Left ventricle myocardium inferior (tissue), 1 donor: ENCODE measurements at regions not wholly inside any gene's neighbourhood (a gene's known extent, or its start where the extent isn't known, plus 50 kb on each side); places are given as distances from the start of the nearest gene placed in this dataset.

Source experiments
- DNase-seq: peaks from one replicate; pipeline ENCODE4 v3.0.0-alpha.2; 2020
- H3K27ac ChIP-seq: fragments of 200-600 bp; replicated peaks from 2 replicates; pipeline ENCODE4 v1.8.0; 2021
- H3K27me3 ChIP-seq: fragments of 200-600 bp; 2 replicates; pipeline ENCODE4 v1.8.0; 2021; ENCODE audit warnings: low read depth
- H3K36me3 ChIP-seq: fragments of 200-600 bp; 2 replicates; pipeline ENCODE4 v1.8.0; 2021
- H3K4me1 ChIP-seq: fragments of 200-600 bp; 2 replicates; pipeline ENCODE4 v1.8.0; 2021
- H3K4me3 ChIP-seq: fragments of 200-600 bp; 2 replicates; pipeline ENCODE4 v1.8.0; 2021; ENCODE audit warnings: mild to moderate bottlenecking, moderate library complexity
- H3K9me3 ChIP-seq: fragments of 200-600 bp; replicated peaks from 2 replicates; pipeline ENCODE4 v1.8.0; 2021
- intact Hi-C: fragments of 100-400 bp; cut with micrococcal nuclease; formaldehyde crosslinking; loops from one replicate; pipeline ENCODE4 v1.11.0; 2022
- TF ChIP-seq, protein P1 (sequence below): fragments of 200-600 bp; IDR thresholded peaks from 2 replicates; pipeline ENCODE4 v1.8.0; 2021; ENCODE audit warnings: antibody characterized with exemption, mild to moderate bottlenecking, borderline replicate concordance
- donor health status: DM: no; HTN: yes; CAD: no; lungs with severe emphysema.

DNA sequence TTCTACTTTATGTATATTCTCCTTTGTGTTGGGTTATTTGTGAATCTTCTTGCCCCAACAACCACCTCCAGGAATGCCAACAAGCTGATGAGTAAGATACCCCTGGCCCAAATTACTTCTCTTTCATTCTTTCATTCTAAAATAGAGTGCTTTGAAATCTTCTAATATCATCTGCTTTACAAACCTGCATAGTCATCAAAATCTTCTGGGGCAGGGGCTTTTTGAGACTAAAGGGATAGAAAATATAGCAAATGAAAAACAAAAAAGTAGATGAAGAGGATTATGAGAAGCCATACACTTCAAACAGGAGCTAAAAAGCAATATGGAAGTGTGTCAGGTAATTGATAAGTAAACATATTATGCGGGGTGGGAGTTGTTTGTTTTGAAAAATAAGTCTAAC is 150.7 kb upstream of the SOX4 start:
- intact Hi-C loops = no loop called here

DNA sequence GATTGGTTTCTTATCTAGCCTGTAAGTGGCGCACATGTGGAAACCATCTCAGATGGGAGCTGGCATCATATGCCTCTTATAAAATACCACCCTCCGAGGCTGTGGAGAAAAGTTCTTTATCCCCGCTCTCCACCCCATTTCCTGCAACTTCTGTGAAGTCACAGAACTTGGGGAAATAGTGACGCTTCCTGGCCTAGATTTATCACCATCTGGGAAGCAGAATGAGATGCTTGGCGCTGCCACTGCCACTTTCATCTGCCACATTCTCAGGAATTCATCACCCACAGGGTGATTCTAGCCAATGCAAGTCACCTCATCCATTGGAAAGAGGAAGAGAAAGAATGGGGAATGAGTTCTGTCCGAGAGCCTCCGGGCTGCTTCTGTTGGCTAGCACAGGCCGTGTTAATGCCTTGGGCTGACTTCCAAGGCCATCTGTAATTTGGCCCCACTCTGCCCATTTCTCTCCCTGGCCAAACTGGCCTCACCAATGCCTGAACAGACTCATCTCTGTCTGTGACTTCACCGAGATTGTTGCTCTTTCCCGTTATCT is 148.8 kb upstream of the SOX4 start:
- no peaks in the 10 kb centered on the region for H3K27me3 ChIP-seq
- H3K36me3 ChIP-seq = no peaks in the 10 kb centered on the region
- H3K9me3 ChIP-seq = no peaks in the 10 kb centered on the region
- TF ChIP-seq, protein P1, sequence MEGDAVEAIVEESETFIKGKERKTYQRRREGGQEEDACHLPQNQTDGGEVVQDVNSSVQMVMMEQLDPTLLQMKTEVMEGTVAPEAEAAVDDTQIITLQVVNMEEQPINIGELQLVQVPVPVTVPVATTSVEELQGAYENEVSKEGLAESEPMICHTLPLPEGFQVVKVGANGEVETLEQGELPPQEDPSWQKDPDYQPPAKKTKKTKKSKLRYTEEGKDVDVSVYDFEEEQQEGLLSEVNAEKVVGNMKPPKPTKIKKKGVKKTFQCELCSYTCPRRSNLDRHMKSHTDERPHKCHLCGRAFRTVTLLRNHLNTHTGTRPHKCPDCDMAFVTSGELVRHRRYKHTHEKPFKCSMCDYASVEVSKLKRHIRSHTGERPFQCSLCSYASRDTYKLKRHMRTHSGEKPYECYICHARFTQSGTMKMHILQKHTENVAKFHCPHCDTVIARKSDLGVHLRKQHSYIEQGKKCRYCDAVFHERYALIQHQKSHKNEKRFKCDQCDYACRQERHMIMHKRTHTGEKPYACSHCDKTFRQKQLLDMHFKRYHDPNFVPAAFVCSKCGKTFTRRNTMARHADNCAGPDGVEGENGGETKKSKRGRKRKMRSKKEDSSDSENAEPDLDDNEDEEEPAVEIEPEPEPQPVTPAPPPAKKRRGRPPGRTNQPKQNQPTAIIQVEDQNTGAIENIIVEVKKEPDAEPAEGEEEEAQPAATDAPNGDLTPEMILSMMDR = no peak
- H3K27ac ChIP-seq = no peak overlapping the region
- no peaks in the 10 kb centered on the region for H3K4me1 ChIP-seq
- intact Hi-C loops = no loop called here
- no peak overlapping the region for H3K4me3 ChIP-seq
- DNase-seq = no peak

More for the DNA sequence above, 150.7 kb upstream of the SOX4 start:
- Histone ChIP-seq H3K27me3 (no peaks in the 10 kb centered on the region), H3K36me3 (no peaks in the 10 kb centered on the region), H3K9me3 (no peaks in the 10 kb centered on the region), H3K4me1 (no peaks in the 10 kb centered on the region), H3K27ac (no peak overlapping the region), H3K4me3 (no peak overlapping the region)
- TF ChIP-seq, protein P1 = no peak
- no peak for DNase-seq

DNA sequence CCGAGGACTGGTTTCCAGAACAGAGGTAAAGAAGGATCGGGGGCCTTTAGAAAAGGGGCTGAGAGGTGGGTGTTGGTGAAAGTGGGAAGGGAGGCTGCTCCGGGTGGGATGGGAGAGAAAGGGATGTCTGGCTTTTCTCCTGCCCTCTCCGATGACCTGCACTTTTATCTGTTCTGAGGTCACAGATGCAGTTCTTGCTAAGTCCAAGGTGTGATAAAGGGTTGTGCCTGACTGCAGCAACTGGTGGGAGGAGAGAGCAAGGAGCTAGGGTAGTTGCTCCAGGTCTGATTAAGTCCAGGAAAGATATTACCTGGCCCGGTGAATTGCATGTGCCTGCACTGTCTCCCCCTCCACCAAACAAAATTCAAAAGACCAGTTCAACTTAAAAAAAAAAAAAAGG is 145.6 kb upstream of the SOX4 start:
- DNase-seq = no peak
- Histone ChIP-seq H3K36me3 (no peaks in the 10 kb centered on the region), H3K27me3 (no peaks in the 10 kb centered on the region), H3K9me3 (no peaks in the 10 kb centered on the region), H3K27ac (no peak overlapping the region), H3K4me3 (no peak overlapping the region), H3K4me1 (no peaks in the 10 kb centered on the region)
- intact Hi-C loops = no loop called here
- TF ChIP-seq, protein P1 = no peak

DNA sequence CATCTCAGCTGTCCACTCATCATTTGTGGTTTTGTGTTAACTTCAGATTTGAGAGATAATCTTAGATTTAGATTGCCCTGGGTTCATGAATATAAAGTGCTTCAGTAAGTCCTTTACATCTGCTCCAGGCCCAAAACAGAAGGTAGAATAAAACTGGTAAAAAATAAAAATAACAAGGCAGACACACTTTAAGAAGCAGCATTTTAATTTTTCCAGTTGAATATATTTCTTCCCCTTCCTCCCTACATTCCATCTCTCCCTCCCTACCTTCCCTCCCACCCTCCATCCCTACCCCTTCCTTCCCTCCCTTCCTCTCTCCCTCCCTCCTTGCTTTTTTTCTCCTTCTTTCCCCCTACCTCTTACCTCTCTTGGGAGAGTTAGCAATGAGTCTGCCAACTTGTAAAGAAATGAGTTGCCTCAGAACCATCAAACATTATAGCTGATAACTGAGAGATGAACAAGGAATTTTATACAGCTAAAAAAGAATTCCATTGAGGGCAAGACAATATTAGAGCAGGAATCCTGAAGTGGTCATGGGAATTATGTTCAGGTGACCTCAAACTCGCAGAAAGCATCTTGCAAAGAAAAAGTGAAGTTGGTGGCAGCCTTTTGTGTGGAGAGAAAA is 145.0 kb upstream of the SOX4 start:
- Histone ChIP-seq H3K27ac (no peak overlapping the region), H3K9me3 (no peaks in the 10 kb centered on the region), H3K36me3 (no peaks in the 10 kb centered on the region), H3K4me1 (no peaks in the 10 kb centered on the region), H3K27me3 (no peaks in the 10 kb centered on the region), H3K4me3 (no peak overlapping the region)
- intact Hi-C loops = no loop called here
- no peak for DNase-seq
- TF ChIP-seq, protein P1 = no peak

DNA sequence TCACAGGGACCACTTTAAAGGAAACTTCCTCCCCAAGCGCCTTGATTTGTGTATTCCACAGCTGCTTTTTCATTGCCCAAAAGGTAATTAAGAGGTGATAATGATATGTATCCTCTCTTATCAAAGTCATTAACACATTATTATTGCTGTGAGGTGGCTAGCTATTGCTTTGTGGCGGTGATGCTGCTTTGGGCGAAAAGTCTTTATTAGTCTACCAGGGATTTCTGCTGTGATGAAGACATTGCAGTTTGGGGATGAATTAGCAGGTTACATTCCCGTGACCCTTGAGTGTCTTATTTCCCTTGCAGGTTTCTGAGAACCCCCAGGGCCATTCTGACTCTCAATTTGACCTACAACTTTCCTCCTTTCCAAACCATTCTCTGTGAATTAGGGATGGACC is 143.4 kb upstream of the SOX4 start:
- H3K27ac ChIP-seq = no peak overlapping the region
- no peaks in the 10 kb centered on the region for H3K27me3 ChIP-seq
- H3K4me3 ChIP-seq = no peak overlapping the region
- H3K36me3 ChIP-seq = no peaks in the 10 kb centered on the region
- H3K4me1 ChIP-seq = peaks cover 5% of the 10 kb centered on the region
- intact Hi-C loops = no loop called here
- TF ChIP-seq, protein P1 = no peak
- no peaks in the 10 kb centered on the region for H3K9me3 ChIP-seq
- no peak for DNase-seq
